GM21576 (cell line): ENCODE measurements at regions not wholly inside any gene's neighbourhood (a gene's known extent, or its start where the extent isn't known, plus 50 kb on each side); places are given as distances from the start of the nearest gene placed in this dataset.
"Not testable (repeated sequence)": the region's sequence is repeated elsewhere in the genome, so short reads cannot be mapped to it uniquely, and the experiment has no call there.

Experiments used
- ATAC-seq: cut with Tn5 transposase; IDR thresholded peaks from one replicate; pipeline ENCODE4 v1.9.1; 2021; ENCODE audit warnings: mild to moderate bottlenecking, moderate library complexity; ENCODE audit not compliant: unreplicated experiment

DNA sequence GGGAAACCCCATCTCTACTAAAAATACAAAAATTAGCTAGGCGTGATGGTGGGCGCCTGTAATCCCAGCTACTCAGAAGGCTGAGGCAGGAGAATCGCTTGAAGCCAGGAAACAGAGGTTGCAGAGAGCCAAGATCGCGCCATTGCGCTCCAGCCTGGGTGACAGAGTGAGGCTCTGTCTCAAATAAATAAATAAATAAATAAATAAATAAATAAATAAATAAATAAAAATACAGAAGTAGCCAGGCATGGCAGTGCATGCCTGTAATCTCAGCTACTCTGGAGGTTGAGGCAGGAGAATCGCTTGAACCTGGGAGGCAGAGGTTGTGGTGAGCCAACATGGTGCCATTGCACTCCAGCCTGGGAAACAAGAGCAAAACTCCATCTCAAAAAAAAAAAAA lies 1068.7 kb upstream of the CITED2 start:
- ATAC-seq, result not testable (repeated sequence)

DNA sequence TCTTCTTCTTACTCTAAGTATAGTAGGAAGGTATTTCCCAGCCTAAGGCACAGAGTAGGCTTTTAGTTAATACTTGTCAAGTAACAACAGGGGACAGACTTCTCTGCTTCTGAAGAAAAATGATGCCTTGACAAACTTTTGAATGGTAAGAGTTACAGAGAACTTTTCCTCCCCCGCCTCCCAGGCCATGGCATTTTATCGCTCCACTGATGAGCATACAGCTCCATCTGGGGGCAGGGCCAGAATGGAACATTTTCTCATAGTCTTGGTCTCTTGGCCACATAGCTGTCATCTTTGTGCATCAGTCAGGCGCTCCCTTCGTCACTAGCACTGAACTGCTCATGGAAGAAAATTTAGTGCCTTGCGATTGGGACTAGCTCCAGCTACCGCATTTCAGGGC lies 1066.8 kb upstream of the CITED2 start:
- ATAC-seq, result peak; percentile 50

DNA sequence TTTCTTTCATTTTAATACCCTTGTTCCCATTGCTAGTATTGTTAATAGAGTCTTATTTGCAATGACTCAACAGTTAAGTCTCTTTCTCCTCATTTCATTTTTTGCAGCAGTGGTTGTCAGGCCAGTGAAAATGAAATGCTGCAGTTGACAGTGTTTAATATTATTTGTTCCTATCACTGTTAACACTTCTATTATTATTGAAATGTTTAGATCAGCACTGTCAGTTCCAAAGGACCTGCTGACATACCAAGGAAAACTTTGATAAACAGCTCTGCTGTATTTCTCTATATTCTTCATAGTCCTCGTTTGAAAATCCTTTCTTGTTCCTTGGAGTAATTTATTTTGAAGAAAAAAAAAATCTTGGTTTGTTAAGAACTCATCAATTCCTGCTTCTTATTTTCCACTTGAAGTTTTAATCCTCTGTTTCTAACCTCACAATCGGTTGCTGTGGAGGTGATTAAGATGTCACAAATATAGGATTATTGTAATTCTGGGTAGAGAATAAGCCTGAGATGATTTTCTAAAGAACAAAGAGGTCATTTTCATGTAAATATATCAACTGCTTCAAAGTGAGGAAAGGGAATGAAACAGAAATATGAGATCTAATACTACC lies 1065.9 kb upstream of the CITED2 start:
- ATAC-seq, result no peak

DNA sequence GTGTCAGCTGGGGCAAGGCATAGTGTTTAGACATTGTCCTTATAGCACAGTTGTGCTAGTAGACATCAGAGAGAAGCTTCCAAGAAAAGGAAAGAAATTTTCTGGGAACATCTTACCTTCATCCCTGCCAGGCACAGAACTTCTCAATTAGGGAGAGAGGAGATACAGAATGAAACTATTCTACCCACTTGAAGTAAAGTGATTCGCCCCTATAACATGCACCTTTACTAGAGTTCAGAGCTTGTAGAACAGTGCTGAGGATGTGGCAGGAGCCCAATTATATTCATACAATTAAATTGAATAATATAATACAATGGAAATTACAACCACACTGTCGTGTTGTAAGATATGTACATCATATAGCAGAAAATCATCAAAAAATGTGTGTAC lies 1063.9 kb upstream of the CITED2 start:
- ATAC-seq, result no peak

DNA sequence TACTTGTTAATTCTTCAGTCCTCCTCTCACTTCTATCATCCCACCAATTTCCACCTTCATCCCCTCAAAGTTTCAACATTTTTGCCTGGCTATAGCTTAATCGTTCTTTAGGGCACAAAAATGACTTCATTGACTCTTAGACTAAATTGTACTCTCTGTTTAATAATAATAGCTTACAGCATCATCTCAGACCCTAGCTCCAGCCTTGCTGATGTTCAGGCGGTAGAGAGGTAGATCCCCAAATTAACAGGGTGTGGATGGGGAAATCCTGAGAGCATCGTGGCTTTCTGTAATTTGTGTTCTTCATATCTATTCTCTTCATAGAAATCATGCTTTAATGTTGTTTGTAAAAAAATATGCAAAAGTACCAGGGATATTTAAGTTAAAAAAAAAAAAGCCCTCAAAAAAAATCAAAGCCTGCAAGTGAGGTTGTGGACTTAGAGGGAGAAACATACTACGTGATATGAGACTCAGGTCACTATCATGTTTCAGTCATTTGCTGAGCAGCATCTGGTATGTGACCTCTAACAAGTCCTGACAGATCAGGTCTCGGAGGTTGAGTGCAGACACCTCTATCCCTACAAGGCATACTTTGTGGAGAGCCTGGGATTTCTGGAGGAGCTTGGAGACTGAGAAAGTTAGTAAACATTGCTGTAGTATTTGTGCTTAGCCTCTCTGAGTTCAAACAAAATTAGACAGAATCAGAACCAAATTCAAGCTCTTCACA lies 1063.3 kb upstream of the CITED2 start:
- no peak for ATAC-seq

DNA sequence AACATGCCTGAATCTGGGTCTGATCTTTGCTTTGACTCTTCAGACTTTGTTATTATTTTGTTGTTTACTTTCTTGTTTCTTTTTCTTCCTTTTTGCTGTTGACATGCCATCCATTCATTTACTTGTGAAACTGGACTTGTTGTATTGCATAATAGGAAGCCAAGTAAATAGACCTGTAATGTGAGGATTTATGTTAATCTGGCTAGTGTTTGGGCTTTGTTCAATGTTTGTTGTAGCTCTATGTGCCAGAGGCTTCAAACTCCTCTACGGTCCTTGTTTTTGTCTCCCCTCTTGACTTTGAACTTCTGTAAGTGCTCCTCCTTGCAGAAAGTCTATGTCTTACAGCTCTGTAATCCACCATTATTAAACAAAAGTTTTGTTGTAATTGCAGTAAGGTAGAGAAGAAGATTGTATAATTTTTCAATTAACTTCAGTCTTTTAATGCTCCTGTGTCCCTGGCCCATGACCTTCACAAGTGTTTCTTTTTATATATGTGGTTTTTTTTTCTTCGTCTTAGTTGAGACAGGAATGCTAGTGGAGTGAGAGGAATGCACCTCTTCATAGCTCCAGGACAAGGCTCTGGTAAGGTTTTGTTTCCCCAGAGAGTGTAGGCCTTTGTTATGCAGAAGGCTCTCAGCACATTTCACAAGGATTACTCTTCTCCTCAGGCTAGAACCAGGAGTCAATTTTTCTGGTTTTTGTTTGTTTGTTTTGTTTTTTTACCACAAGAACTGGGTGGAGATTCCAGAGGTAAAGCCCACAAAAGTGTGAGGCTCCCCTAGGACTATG lies 1061.8 kb upstream of the CITED2 start:
- no peak for ATAC-seq

DNA sequence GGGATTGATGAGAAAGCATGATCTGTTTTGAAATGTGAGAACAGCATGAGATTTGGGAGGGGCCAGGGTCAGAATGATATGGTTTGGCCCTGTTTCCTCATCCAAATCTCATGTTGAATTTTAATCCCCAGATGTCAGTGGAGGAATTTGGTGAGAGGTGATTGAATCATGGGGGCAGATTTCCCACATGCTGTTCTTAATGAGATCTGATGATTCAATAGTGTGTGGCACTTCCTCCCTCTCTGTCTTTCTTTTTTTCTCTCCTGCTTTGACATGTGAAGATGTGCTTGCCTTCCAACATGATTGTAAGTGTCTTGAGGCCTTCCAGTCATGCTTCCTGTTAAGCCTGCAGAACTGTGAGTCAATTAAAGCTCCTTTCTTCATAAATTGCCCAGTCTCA lies 1060.3 kb upstream of the CITED2 start:
- ATAC-seq, result no peak

DNA sequence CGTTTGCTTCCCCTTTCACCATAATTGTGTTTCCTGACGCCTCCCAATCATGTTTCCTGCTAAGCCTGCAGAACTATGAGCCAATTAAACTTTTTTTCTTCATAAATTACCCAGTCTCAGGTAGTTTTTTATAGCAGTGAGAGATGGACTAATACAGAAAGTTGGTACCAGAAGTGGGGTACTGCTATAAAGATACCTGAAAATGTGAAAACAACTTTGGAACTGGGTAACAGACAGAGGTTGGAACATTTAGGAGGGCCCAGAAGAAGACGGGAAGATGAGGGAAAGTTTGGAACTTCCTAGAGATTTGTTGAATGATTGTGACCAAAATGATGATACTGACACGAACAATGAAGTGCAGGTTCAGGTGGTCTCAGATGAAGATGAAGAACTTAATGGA lies 1058.6 kb upstream of the CITED2 start:
- no peak for ATAC-seq

DNA sequence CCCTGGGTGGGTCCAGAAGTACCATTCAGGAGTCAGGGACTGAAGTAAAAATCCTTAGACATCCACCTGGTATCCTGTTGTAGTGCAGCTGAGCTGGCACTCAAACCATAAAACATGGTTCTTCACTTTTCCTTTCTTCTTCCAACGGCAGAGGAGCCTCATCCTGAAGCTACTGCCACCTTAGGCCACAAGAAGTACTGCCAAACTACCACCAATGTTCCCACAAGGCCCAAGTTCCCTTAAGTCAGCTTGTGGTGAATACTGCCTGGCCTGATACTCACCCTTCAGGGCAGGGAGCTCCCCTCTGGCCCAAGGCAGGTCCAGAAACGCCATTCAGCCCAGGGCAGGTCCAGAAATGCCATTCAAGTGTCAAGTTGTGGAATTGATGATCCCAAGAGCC lies 1053.4 kb upstream of the CITED2 start:
- no peak for ATAC-seq

DNA sequence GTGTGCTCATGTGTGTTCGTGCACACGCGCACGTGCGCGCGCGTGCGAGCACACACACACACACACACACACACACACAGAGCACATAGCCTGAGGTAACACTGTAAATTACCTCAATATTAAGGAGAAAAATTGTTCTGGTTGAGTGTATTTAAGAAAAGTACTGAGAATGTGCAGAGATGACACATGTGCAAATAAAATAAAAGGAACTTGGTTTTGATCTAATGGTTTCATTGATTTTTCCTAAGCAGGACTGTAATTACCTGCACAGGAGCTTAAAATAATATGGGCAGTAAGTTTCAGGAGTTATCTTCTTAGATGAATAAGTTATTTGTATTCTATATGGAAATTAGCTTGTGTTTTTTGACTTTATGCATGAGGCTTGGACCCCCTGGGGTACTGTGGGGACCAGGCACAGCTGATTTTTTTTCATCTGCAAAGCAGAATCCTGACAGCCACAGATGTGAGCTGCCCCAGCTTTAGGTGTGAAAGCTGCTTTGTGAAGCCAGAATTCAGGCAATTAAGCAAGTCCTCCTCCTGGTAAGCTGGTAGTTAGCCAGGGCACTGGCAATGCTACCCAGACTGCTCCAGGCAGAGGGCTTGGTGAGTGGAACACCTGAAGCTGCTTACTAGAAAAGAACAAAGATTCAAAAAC lies 1040.6 kb upstream of the CITED2 start:
- no peak for ATAC-seq

DNA sequence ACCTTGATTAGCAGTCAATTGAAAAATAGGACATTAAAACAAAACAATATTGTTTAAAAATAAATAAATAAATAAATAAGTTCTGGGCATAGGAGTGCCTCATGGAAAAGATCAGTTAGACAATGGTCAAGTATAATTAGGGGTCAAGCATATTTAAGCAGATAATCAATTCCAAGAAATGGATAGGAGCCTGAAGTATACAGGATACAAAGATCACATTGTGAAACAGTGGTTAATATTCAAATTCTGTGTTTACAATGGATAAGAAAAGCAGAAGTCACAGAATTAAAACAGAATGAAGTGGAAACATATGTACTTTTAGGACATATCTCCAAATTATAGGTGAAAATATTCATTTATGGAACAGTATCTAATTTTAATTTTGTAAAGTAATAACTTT lies 1028.6 kb upstream of the CITED2 start:
- no peak for ATAC-seq

DNA sequence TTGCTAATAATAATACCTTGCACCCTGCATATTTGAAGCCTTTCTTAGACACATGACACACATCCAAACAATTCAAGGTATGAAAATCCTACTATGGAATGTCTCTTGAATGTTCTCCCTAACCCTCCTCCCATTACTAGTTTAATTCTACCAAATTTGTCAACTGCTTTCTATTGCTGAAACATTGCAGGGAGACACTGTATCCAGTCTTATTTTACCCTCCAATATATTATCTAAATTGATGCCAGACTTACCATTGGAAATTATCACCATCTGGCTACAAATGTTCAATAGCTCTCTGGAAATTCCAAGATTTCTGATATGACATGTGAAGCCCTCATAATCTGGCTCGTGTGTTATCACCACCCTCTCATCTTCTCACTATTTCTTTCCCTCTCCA lies 1027.3 kb upstream of the CITED2 start:
- no peak for ATAC-seq

DNA sequence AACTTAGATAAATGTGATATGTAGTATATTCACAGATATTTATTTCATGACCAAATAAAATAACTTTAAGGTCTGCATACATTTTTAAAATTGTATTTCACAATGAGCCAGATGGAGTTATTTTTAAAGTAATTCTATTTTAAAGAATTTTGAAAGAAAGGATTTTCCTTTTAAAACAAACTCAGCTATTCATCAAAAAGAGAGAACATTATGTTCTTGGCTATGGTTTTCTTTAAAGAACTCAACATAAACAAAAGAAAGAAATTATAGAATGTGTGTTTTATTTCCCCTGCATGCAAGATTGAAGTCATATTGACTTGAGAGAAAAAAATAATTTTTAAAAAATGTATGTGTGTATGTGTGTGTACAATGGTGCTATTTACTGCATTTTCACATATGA lies 1023.6 kb upstream of the CITED2 start:
- ATAC-seq, result no peak

DNA sequence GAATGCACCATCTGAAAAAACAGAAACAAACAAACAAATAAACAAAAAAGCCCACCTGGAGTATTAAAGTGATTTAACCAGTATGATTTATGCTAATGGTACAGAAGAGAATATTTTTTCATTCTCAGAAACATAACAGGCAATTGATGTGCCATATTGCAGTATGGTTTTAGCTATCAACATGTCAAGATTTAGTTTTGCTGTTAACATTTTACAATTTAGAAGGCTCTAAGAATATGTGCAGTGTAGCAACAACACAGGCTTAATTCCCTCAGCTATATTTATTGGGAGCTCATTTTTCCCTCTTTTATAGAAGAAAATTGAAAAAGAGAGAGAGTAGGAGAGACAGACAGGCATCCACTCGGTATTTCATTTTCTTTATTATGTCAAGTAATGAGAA lies 1022.7 kb upstream of the CITED2 start:
- no peak for ATAC-seq

DNA sequence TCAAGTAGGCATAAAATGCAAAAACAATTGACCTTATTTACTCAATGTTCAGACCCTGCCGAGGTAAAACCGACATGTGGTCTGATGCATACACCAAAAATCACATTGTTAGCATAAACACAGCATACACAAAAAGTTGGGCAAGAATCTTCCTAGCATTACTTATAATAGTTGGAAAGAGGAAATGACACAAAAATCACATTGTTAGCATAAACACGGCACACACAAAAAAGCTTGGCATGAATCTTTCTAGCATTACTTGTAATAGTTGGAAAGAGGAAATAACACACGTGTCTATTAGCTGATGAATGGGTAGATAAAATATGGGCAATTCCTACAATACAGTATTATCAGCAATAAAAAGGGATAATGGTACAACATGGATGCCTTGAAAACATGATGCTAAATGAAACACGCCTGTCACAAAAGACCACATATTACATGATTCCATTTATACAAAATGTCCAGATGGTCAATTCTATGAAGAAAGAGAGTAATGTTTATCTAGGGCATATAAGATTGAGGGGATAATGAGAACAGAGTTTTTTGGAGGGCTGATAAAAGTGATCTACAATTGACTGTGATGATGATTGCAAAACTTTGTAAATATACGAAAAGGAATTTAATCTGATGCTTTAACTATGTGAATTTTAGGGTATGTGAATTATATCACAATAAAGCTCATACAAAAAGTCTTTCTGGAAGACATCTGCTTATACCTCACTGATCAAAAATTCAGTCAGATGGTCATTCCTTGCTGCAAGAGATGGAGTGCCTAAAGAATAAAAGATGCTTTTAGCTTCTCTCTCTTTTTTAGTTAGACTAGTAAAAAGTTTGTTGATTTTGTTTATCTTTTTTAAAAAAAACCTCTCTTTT lies 1019.5 kb upstream of the CITED2 start:
- no peak for ATAC-seq

DNA sequence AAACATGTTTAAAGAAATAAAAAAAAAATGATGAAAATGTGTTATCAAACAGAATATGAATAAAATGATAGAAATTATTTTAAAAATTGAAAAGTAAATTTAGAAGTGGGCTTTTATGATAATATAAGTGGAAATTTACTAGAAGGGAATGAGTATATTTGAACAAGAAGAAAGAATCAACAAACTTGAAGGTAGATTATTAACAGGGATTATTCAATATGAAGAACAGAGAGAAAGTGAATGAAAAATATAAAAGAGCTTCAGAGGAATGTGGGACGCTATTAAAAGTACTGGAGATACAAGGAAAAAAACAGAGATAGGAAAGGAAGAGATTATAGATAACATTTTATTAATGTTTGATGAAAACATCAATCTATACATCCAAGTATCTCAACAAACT lies 1014.4 kb upstream of the CITED2 start:
- no peak for ATAC-seq

DNA sequence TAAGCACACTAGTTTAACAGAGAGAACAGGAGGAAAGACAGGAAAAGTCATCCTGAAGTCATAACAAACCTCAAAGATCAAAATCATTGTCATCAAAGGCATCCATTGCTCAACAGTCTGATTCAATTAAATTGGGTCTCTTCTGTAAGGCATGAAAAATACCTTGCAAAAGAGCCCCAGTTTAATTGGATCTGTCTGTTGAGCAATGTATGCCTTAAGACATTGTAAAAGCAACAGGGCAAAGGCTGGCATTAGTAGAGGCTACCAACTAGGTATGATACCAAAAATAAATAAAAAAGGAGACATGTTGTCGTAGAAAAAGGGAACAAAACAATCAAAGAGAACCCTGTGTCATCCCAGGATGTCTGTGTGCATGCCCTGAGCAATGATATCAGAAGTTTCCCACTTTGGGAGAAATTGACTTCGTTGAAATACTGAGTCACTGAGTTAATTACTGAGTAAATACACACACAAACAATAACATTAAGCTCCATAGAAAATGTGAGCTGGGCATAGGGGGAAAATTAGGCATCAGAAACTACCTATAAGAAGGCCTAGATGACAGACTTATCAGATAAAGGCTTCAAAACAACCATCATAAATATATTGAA lies 1013.8 kb upstream of the CITED2 start:
- no peak for ATAC-seq

DNA sequence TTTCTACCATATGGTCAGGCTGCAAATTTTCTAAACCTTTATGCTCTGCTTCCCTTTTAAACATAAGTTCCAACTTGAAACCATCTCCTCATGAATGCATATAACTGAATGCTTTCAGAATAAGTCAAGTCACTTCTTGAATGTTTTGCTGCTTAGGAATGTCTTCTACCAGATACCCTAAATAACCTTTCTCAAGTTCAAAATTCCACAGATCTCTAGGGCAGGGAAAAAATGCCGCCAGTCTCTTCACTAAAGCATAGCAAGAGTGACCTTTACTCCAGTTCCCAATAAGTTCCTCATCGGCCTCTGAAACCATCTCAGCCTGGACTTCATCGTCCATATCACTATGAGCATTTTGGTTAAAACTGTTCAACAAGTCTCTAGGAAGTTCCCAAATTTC lies 1011.2 kb upstream of the CITED2 start:
- no peak for ATAC-seq

DNA sequence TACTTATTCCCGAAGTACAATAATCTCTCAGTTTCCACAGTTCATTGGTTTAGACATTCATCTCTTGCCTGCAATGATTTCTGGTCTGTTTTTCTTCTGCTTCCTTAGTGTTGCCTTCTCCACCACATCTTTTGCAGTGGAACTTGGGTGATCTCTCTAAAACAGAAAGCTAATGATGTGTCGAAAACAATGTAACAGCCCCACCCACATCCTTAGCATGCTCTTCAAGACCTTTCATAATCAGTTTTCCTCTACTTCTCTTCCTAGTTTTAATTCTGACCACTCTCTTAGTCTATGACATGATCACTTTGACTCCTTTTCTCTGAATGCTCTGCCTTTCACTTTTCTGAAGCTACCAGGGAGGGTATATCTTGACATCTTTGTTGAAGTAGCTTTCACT lies 1007.9 kb upstream of the CITED2 start:
- ATAC-seq, result no peak
